ENCODE measurements at regions not wholly inside any gene's neighbourhood (a gene's known extent, or its start where the extent isn't known, plus 50 kb on each side); places are given as distances from the start of the nearest gene placed in this dataset.

GRCh38 chr14:103186909-103187586, 63.8 kb downstream of the TNFAIP2 start:
- TF ChIP-seq CTCF (conservative IDR thresholded peaks at IDR 0.05; ENCODE audit: low read depth, low read length), result no peak
- no peak overlapping the region for H3K4me3 ChIP-seq (ENCODE audit: low read depth, low read length)
- no peak for DNase-seq (ENCODE audit: low read depth)

- DNase-seq (ENCODE audit: low read depth), result no peak
- no peak overlapping the region for H3K4me3 ChIP-seq (ENCODE audit: low read depth, low read length)
- no peak for TF ChIP-seq CTCF (conservative IDR thresholded peaks at IDR 0.05; ENCODE audit: low read depth, low read length)
Measured at GRCh38 chr14:103187911-103188310, 64.7 kb downstream of the TNFAIP2 start.

GRCh38 chr14:103188810-103189480, 65.7 kb downstream of the TNFAIP2 start:
- H3K4me3 ChIP-seq (ENCODE audit: low read depth, low read length), result peak overlapping the region; percentile 36
- DNase-seq (ENCODE audit: low read depth), result no peak

GRCh38 chr14:103189481-103190470, 66.5 kb downstream of the TNFAIP2 start:
- no peak for TF ChIP-seq CTCF (conservative IDR thresholded peaks at IDR 0.05; ENCODE audit: low read depth, low read length)
- no peak for DNase-seq (ENCODE audit: low read depth)
- no peak overlapping the region for H3K4me3 ChIP-seq (ENCODE audit: low read depth, low read length)

More at GRCh38 chr14:103188810-103189480, 65.7 kb downstream of the TNFAIP2 start:
- TF ChIP-seq CTCF (conservative IDR thresholded peaks at IDR 0.05; ENCODE audit: low read depth, low read length), result no peak

GRCh38 chr14:103190741-103191140, 67.5 kb downstream of the TNFAIP2 start:
- H3K4me3 ChIP-seq (ENCODE audit: low read depth, low read length), result no peak overlapping the region
- TF ChIP-seq CTCF (conservative IDR thresholded peaks at IDR 0.05; ENCODE audit: low read depth, low read length), result no peak
- DNase-seq (ENCODE audit: low read depth), result no peak

GRCh38 chr14:103191844-103192243, 68.6 kb downstream of the TNFAIP2 start:
- H3K4me3 ChIP-seq (ENCODE audit: low read depth, low read length), result no peak overlapping the region
- no peak for DNase-seq (ENCODE audit: low read depth)

More at GRCh38 chr14:103191844-103192243, 68.6 kb downstream of the TNFAIP2 start:
- no peak for TF ChIP-seq CTCF (conservative IDR thresholded peaks at IDR 0.05; ENCODE audit: low read depth, low read length)
